ENCODE measurements at regions not wholly inside any gene's neighbourhood (a gene's known extent, or its start where the extent isn't known, plus 50 kb on each side); places are given as distances from the start of the nearest gene placed in this dataset.

DNA sequence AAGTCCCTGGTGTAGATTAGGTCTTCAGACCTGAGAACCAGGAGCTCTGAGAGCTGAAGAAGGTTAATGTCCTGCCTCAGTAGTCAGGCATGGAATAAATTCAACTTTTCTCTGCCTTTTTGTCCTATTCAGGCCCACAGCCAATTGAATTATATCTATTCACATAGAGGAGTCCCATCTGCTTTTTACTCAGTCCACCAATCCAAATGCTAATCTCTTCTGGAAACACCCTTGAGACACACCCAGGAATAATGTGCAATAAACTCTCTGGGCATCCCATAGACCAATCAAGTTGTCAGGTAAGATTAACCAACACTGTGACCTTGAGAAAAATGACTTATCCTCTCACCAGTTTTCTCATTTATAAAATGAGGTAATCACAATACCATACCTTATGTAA lies 129.4 kb downstream of the MEX3B start:
- Histone ChIP-seq H3K79me2 (ENCODE audit: insufficient read depth, low read length) (no peaks in the 10 kb centered on the region), H3K56ac (ENCODE audit: insufficient read length, low read depth, low read length) (no peak overlapping the region), H4K5ac (ENCODE audit: insufficient read length, low read depth, low read length) (no peak overlapping the region), H4K20me1 (ENCODE audit: control insufficient read depth, insufficient read depth, insufficient read length) (no peaks in the 10 kb centered on the region), H2AFZ (ENCODE audit: low read length) (no peak overlapping the region), H3K4me1 (ENCODE audit: insufficient read depth, low read length) (no peaks in the 10 kb centered on the region), H3K4ac (ENCODE audit: low read depth, low read length) (no peak overlapping the region), H4K8ac (replicated peaks; ENCODE audit: insufficient read length, low read depth, low read length) (no peak overlapping the region), H3K79me1 (ENCODE audit: insufficient read depth, low read depth, low read length, poor library complexity, severe bottlenecking) (no peaks in the 10 kb centered on the region), H4K91ac (ENCODE audit: insufficient read length, low read depth, low read length) (no peak overlapping the region), H3K9me3 (ENCODE audit: control insufficient read depth, low read depth, low read length) (peaks cover 15% of the 10 kb centered on the region), H2BK5ac (ENCODE audit: insufficient read length, low read length) (no peak overlapping the region), H2BK12ac (ENCODE audit: insufficient read length, low read depth, low read length) (no peak overlapping the region), H3K9ac (ENCODE audit: extremely low read depth, insufficient read length, low read length) (no peak overlapping the region), H3K18ac (ENCODE audit: insufficient read length, low read depth, low read length) (no peak overlapping the region), H3K4me2 (ENCODE audit: insufficient read depth, insufficient read length, low read length) (no peak overlapping the region), H2BK15ac (ENCODE audit: low read depth, low read length) (no peak overlapping the region), H3K23me2 (ENCODE audit: insufficient read length, low read depth, low read length, poor library complexity, severe bottlenecking) (no peaks in the 10 kb centered on the region), H3T11ph (ENCODE audit: low read length) (no peak overlapping the region), H2AK5ac (ENCODE audit: insufficient read length, low read length) (no peak overlapping the region), H3K27me3 (ENCODE audit: insufficient read depth, low read length) (no peaks in the 10 kb centered on the region), H3K27ac (ENCODE audit: insufficient read length, low read depth, low read length) (no peak overlapping the region), H3K23ac (ENCODE audit: insufficient read length, low read depth, low read length) (no peak overlapping the region), H2BK120ac (ENCODE audit: low read depth, low read length, poor library complexity, severe bottlenecking) (no peak overlapping the region), H2BK20ac (ENCODE audit: low read depth, low read length, poor library complexity, severe bottlenecking) (no peak overlapping the region), H3K14ac (ENCODE audit: insufficient read depth, low read length) (no peak overlapping the region)
- TF ChIP-seq, protein P1, sequence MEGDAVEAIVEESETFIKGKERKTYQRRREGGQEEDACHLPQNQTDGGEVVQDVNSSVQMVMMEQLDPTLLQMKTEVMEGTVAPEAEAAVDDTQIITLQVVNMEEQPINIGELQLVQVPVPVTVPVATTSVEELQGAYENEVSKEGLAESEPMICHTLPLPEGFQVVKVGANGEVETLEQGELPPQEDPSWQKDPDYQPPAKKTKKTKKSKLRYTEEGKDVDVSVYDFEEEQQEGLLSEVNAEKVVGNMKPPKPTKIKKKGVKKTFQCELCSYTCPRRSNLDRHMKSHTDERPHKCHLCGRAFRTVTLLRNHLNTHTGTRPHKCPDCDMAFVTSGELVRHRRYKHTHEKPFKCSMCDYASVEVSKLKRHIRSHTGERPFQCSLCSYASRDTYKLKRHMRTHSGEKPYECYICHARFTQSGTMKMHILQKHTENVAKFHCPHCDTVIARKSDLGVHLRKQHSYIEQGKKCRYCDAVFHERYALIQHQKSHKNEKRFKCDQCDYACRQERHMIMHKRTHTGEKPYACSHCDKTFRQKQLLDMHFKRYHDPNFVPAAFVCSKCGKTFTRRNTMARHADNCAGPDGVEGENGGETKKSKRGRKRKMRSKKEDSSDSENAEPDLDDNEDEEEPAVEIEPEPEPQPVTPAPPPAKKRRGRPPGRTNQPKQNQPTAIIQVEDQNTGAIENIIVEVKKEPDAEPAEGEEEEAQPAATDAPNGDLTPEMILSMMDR (conservative IDR thresholded peaks at IDR 0.05) = no peak
- Mint-ChIP-seq H3K4me3 (no peak overlapping the region), H3K36me3 (ENCODE audit: insufficient read depth in 1 of 3, low read depth in 3 of 3) (peaks cover 26 to 40% (median 40%) of the 10 kb centered on the region in 3 experiments), H3K9me3 (peaks cover 40 to 41% of the 10 kb centered on the region in 2 experiments), H3K4me1 (no peaks in the 10 kb centered on the region; a peak in 3 of 4 replicates), H3K27me3 (ENCODE audit: low read depth) (no peaks in the 10 kb centered on the region; the same call in 1 of the 2 replicates), H3K27ac (no peak overlapping the region)
- DNase-seq = no peak

All from H9 (cell line).